T-helper 1 cell (primary cell): ENCODE measurements at regions not wholly inside any gene's neighbourhood (a gene's known extent, or its start where the extent isn't known, plus 50 kb on each side); places are given as distances from the start of the nearest gene placed in this dataset.

Experiments
- DNase-seq, 5 donors: peaks; one replicate each; pipeline ENCODE4 v3.0.0-alpha.2; 2012 to 2020

- DNase-seq, result no peak
These were observed 62.1 kb downstream of the CTAGE1 start for GRCh38 chr18:22355598-22355997.

DNA sequence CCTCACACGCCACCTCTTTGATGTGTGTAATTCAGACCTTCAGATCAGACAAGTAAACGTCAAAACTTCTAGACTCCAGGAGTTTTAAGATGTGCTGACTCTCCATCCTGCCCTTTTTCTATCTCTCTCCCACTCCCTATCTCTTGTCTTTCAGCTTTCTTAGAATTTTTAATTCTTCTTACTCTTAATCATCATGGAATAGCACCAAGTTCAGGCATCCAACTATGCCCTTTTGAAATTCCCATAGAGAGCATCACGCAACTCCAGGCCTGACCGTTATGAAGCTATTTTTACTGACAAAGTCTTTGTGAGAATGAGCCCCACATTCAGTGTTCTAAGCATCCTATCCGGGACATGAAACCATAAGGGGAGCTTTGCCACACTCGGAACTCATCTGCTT, 62.6 kb downstream of the CTAGE1 start:
- DNase-seq, result no peak

GRCh38 chr18:22349966-22350365, 67.7 kb downstream of the CTAGE1 start:
- no peak for DNase-seq

DNA sequence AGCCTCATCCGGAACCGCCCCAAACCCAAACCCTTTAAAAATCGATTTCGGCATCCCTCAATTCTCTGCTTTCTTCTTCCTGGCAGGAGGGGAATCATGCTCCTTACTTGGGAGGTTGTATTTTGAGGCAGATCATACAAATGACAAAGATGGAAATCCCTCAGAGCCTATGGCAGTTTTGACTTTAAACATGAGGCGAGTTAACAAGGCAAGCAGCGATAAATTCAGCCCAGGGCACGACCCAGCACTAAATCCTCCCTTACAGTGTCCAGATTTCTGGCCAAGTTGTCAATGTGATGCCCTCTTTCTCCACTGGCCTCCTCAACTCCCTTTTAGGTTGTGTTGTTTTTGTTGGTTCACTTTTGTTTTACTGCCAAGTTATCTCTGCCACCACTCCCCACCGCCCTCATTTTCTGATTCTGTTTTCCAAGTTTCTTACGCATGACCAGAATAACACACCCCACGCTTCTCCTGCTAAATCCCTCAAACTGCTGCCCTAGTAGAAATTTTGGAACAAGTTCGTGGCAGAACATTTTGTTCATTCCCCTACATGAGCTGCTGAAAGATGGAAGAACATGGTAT, 68.3 kb downstream of the CTAGE1 start:
- DNase-seq, result no peak

DNA sequence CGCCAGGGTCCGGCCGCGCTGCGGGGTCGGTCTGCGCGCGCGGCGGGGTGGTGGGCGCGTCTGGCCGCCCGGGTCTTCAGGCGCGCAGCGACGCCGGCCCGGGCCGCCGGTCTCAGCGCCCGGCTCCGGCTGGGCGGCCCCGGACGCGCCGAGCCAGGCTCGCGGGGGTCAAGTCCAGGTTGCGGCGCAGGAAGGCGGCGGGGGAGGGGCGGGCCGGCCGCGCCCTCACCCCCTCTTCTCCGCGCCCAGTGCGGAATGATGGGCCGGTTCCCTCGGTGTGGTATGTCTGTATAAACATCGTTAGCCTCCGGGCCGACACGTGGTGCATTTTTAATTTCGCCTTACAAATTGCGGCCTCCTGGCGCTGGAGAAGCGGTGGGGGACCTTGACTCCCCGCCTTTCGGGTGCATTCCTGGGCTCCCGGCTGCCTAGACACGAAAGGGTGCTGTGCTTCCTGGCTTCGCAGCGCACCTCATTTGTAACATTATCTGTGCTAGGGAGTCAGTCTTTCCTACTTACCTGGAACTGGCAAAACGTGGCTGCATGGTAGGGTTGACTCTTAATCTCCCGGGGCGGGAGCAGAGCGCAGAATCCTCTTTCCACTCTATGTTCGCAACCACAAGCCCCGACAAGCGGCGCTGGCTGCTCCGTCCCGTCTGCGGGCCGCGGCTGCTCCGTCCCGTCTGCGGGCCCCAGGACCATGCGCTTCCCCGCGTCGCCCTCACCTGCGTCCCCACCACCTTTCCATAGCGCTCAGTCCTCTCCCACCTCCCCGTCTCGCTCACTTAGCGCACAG, 69.0 kb downstream of the CTAGE1 start:
- no peak for DNase-seq

DNA sequence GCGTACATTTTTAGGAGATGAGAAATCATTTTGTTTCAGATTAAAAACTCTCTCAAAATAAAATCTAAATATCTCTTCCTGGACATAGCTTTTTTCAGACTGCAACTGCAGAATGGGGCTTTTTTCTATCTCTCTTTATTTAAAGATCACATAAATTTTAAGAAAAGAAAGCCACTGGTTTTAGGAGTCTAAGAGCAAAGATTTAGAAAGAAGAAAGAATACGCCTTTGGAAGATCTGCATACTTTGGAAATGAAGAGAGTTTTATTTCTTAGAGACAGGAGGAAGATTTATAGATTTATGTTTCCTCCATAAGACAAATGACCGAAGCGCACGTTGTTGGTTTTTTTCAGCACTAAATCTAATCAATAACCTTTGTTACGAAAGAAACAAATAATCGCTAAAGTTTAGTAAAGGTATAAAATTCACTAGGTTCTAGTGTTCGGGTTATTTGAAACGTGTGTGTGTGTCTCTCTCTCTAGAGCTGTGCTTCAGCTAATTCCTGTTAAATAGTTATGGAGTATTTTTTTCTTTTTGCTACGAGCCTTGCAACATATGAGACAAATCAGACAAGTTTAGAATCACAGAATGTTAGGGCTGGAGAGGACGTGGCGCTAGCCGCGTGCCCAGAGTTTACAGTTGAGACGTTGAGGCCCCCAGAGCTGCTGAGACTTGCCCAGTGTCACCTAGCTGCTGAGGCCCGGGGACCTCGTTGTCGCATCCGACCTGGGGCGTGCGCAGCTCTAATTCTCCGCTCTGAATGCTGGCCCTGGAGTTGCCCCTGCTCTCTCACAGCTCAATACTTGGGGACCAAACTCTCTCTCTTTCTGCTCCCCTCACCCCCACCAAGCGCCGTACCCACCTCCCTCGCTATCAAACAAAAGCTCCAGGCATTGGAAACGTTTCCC, 69.9 kb downstream of the CTAGE1 start:
- no peak for DNase-seq

DNA sequence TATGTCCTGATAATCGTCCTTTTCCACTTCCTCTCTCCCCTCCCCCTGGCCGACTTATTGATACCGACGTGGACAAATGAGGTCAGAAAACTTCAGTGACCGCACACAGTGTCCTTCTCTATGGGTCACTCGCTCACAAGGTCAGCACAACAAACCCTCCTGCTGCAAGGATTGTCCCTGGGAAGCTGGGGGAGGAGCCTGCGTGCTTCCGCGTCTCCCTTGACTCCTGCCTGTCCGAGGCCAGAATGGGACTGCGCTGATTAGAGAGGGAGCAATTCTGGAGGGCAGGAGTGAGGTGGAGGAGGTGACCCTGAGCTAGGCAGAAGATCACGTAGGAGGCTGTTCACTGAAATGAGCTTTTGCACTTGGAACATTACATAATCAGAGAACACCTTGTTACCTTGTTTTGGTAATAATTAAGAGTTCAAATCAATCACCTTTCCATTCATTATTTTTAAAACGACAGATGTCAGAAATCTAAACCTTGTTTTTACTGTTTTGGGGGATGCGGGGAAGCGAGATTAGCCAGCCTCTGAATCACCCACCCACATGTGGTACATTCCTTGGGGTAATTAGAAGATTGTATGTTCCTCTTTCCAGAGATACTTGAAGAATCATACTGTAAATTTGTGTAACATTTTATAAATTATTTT, 70.6 kb downstream of the CTAGE1 start:
- DNase-seq, result no peak

GRCh38 chr18:22346401-22346952, 71.2 kb downstream of the CTAGE1 start:
- DNase-seq, result no peak

- DNase-seq, result no peak
These were observed 72.0 kb downstream of the CTAGE1 start for GRCh38 chr18:22345718-22346117.

GRCh38 chr18:22344908-22345670, 72.6 kb downstream of the CTAGE1 start:
- peak in 1 of 5 donors; percentile 6 for DNase-seq

- DNase-seq, result no peak
These were observed 73.3 kb downstream of the CTAGE1 start for GRCh38 chr18:22344445-22344844.

GRCh38 chr18:22343613-22344012, 74.1 kb downstream of the CTAGE1 start:
- DNase-seq, result no peak

DNA sequence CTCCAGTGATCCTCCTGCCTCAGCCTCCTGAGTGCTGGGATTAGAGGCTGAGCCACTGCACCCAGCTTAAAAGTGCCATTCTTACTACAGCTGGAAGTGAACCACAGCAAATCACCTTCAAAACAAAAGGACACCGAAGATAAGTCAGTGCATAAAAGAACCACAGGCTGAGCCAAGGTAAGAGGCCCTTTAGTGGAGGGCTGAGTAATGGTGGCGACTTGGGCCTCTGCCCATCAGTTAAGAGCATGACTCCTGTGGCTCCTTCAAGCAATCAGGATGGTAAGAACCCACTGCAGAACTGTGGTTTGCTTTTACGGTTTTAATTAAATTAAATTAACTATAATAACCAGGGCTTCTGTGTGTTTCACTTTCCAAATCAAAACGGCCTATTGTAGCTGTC, 75.1 kb downstream of the CTAGE1 start:
- DNase-seq, result no peak

GRCh38 chr18:22340331-22340730, 77.4 kb downstream of the CTAGE1 start:
- DNase-seq, result no peak

GRCh38 chr18:22339913-22340312, 77.8 kb downstream of the CTAGE1 start:
- no peak for DNase-seq

- no peak for DNase-seq
These were observed 79.9 kb downstream of the CTAGE1 start for GRCh38 chr18:22337833-22338232.

- DNase-seq, result no peak
These were observed 80.4 kb downstream of the CTAGE1 start for GRCh38 chr18:22337306-22337705.

DNA sequence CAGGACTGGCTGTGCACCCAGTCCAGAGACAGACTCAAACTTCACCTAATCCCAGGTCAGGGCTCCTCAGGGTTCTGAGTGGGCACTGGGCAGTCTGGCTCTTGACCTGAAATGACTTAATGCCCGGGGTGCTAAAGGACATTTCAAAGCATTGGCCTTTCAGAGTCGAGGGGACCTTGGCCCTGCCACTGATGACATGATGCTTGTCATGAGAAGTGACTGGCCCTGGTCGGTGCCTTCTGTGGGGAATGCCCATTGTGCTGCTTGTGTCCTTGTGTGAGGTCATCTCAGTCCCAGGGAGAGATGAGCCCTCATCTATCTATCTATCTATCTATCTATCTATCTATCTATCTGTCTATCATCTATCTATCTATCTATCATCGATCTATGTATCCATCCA, 81.3 kb downstream of the CTAGE1 start:
- DNase-seq, result no peak

DNA sequence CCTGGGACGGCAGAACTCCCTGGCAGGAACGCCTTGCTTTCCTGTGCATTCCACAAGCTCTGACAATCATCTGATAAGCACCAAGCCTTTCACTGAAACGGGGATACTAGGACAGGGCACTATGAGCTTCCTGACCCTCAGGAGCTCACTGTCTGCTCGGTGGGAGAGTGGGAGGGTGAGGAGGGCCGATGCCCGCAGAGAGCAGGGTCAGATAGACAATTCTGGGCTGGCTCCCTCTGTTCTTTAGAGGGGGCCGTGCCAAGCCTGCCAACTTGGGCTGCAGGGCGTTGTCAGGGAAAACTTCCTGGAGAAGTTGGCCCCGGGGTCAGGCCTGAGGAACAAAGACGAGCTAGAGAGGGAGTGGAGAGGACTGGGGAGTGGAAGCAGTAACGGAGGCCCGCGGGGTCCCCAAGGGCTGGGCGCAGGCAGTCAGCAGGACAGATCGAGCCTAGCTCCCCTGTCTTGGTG, 82.0 kb downstream of the CTAGE1 start:
- no peak for DNase-seq

GRCh38 chr18:22334567-22334966, 83.1 kb downstream of the CTAGE1 start:
- no peak for DNase-seq

- no peak for DNase-seq
These were observed 85.1 kb downstream of the CTAGE1 start for GRCh38 chr18:22332590-22332989.

DNA sequence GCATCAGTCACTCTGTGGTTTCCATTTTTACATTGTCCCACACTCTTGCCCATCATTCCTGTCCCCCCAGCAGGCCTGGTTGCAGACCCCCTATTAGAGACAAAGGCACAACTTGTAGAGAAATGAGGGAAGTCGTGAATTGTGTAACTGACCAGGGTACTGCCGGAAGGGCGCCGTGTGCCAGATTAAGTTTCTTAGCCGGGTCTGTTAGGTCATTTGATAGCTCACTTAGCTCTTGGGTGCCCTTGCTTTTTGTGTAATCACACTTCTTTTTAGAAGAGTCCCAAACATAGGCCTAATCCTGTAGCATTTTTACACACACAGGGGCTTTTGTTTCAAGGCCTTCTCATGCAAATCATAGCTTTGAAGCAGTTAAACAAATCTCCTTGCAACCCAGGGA, 87.2 kb downstream of the CTAGE1 start:
- no peak for DNase-seq
